Astrocyte (in vitro differentiated cells and primary cell): ENCODE measurements at regions not wholly inside any gene's neighbourhood (a gene's known extent, or its start where the extent isn't known, plus 50 kb on each side); places are given as distances from the start of the nearest gene placed in this dataset.

Experiments
- DNase-seq: peaks from one replicate; pipeline ENCODE4 v3.0.0-alpha.2; 2010; ENCODE audit warnings: low read depth
- FAIRE-seq: peaks from 2 replicates; lab custom pipeline; 2011; peaks lifted over from hg19 to GRCh38; lab: Jason Lieb, UNC
- H2AFZ ChIP-seq: 2 replicates; pipeline ENCODE4 v1.6.0; 2012; ENCODE audit warnings: low read depth, low read length, inconsistent platforms
- H3K27ac ChIP-seq: 2 replicates; pipeline ENCODE4 v1.5.1; 2011; ENCODE audit warnings: low read depth, low read length, inconsistent platforms
- H3K27me3 ChIP-seq: 2 replicates; pipeline ENCODE4 v1.6.0; 2011; ENCODE audit warnings: low read length, inconsistent platforms; ENCODE audit not compliant: insufficient read depth
- H3K36me3 ChIP-seq: 2 replicates; pipeline ENCODE4 v1.5.1; 2011; ENCODE audit warnings: low read length, inconsistent platforms; ENCODE audit not compliant: insufficient read depth
- H3K4me1 ChIP-seq: 2 replicates; pipeline ENCODE4 v1.5.1; 2011; ENCODE audit warnings: low read length, inconsistent platforms; ENCODE audit not compliant: insufficient read depth
- H3K4me2 ChIP-seq: 2 replicates; pipeline ENCODE4 v1.6.0; 2012; ENCODE audit warnings: low read length, inconsistent platforms
- H3K4me3 ChIP-seq: 2 replicates; pipeline ENCODE4 v1.5.1; 2011; ENCODE audit warnings: low read depth, mild to moderate bottlenecking, low read length, inconsistent platforms; ENCODE audit not compliant: insufficient read depth
- H3K79me2 ChIP-seq: 2 replicates; pipeline ENCODE4 v1.6.0; 2012; ENCODE audit warnings: mild to moderate bottlenecking, low read length, inconsistent platforms; ENCODE audit not compliant: insufficient read depth
- H3K9ac ChIP-seq: 2 replicates; pipeline ENCODE4 v1.6.0; 2012; ENCODE audit warnings: mild to moderate bottlenecking, low read length, inconsistent platforms
- H3K9me3 ChIP-seq: 2 replicates; pipeline ENCODE4 v1.5.1; 2012; ENCODE audit warnings: low read depth, mild to moderate bottlenecking, low read length, inconsistent platforms; ENCODE audit not compliant: insufficient read depth
- H4K20me1 ChIP-seq: 2 replicates; pipeline ENCODE4 v1.6.0; 2012; ENCODE audit warnings: low read length, inconsistent platforms; ENCODE audit not compliant: insufficient read depth
- H3K27ac Mint-ChIP-seq: one replicate; pipeline ENCODE4 v1.8.0; 2021; ENCODE audit warnings: mild to moderate bottlenecking, mixed read lengths; ENCODE audit not compliant: unreplicated experiment
- H3K27me3 Mint-ChIP-seq: one replicate; pipeline ENCODE4 v1.8.0; 2021; ENCODE audit warnings: low read depth, mixed read lengths; ENCODE audit not compliant: unreplicated experiment
- H3K36me3 Mint-ChIP-seq: one replicate; pipeline ENCODE4 v1.8.0; 2021; ENCODE audit warnings: low read depth, mixed read lengths; ENCODE audit not compliant: unreplicated experiment
- H3K4me1 Mint-ChIP-seq: one replicate; pipeline ENCODE4 v1.8.0; 2021; ENCODE audit warnings: low read depth, mixed read lengths; ENCODE audit not compliant: unreplicated experiment
- H3K4me3 Mint-ChIP-seq: one replicate; pipeline ENCODE4 v1.8.0; 2021; ENCODE audit warnings: mild to moderate bottlenecking, moderate library complexity, mixed read lengths; ENCODE audit not compliant: unreplicated experiment
- H3K9me3 Mint-ChIP-seq: one replicate; pipeline ENCODE4 v1.8.0; 2021; ENCODE audit warnings: mild to moderate bottlenecking, mixed read lengths; ENCODE audit not compliant: unreplicated experiment
- EZH2 ChIP-seq: IDR thresholded peaks from 2 replicates; pipeline ENCODE4 v1.6.1; 2012; ENCODE audit warnings: mild to moderate bottlenecking, low read length, inconsistent platforms; ENCODE audit not compliant: insufficient read depth
- TF ChIP-seq, protein P1 (sequence below): IDR thresholded peaks from 2 replicates; pipeline ENCODE4 v1.5.1; 2011; ENCODE audit warnings: low read depth, mild to moderate bottlenecking, inconsistent platforms, low read length, moderate library complexity; ENCODE audit not compliant: insufficient read depth

DNA sequence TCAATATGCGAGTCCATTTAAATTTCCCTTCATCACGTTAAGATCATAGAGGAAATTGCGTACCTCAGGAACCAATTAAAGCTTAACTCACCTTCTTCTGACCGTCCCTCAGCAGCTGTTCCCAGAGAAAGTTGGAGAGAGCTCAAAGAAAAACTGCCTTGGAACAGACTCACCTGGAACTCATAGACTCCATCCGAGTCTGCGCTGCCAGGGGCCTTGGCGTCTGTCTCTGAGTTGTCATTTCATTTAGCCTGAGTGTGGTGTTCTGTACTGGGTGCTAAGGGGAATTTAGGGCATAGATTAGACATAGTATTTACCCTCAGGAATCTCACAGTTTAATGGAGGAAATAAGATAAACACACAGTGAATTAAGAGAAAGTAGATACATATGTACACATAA, 892.7 kb downstream of the TLE1 start:
- Histone ChIP-seq H4K20me1 (no peaks in the 10 kb centered on the region), H3K36me3 (no peaks in the 10 kb centered on the region), H3K4me3 (no peak overlapping the region), H3K27ac (no peak overlapping the region), H3K27me3 (no peaks in the 10 kb centered on the region), H3K9me3 (no peaks in the 10 kb centered on the region), H3K4me1 (no peaks in the 10 kb centered on the region), H3K79me2 (no peaks in the 10 kb centered on the region), H3K4me2 (no peak overlapping the region), H2AFZ (no peak overlapping the region), H3K9ac (no peak overlapping the region)
- no peak overlapping the region for H3K27ac Mint-ChIP-seq
- TF ChIP-seq EZH2, result no peak
- TF ChIP-seq, protein P1, sequence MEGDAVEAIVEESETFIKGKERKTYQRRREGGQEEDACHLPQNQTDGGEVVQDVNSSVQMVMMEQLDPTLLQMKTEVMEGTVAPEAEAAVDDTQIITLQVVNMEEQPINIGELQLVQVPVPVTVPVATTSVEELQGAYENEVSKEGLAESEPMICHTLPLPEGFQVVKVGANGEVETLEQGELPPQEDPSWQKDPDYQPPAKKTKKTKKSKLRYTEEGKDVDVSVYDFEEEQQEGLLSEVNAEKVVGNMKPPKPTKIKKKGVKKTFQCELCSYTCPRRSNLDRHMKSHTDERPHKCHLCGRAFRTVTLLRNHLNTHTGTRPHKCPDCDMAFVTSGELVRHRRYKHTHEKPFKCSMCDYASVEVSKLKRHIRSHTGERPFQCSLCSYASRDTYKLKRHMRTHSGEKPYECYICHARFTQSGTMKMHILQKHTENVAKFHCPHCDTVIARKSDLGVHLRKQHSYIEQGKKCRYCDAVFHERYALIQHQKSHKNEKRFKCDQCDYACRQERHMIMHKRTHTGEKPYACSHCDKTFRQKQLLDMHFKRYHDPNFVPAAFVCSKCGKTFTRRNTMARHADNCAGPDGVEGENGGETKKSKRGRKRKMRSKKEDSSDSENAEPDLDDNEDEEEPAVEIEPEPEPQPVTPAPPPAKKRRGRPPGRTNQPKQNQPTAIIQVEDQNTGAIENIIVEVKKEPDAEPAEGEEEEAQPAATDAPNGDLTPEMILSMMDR, result no peak
- no peaks in the 10 kb centered on the region for H3K4me1 Mint-ChIP-seq
- peaks cover 1% of the 10 kb centered on the region for H3K9me3 Mint-ChIP-seq
- no peak for FAIRE-seq
- H3K4me3 Mint-ChIP-seq, result no peak overlapping the region
- DNase-seq, result no peak
- H3K27me3 Mint-ChIP-seq, result peaks cover 2% of the 10 kb centered on the region
- no peaks in the 10 kb centered on the region for H3K36me3 Mint-ChIP-seq

DNA sequence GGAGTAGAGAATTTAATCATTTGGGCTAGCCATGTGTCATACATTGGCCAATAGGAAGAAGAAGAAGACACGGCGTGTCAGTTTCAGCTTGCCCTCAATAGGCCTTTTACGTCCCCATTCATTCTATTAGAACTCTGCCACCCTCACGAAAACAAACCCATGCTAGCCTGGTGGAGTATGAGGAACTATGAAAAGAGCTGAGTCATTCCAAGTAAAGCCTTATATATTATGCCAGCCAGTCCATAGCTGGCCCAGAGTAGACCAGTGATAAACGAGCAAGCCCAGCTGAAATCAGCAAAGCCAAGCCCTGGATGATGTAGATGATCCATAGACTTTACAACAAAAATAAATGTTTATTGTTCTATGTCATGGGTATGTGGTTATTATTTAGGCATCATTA, 895.1 kb downstream of the TLE1 start:
- Histone ChIP-seq H3K27ac (no peak overlapping the region), H3K79me2 (no peaks in the 10 kb centered on the region), H3K4me2 (no peak overlapping the region), H3K27me3 (no peaks in the 10 kb centered on the region), H3K4me3 (no peak overlapping the region), H2AFZ (no peak overlapping the region), H3K36me3 (no peaks in the 10 kb centered on the region), H3K4me1 (no peaks in the 10 kb centered on the region), H3K9me3 (no peaks in the 10 kb centered on the region), H3K9ac (no peak overlapping the region), H4K20me1 (no peaks in the 10 kb centered on the region)
- H3K4me3 Mint-ChIP-seq, result no peak overlapping the region
- peaks cover 2% of the 10 kb centered on the region for H3K27me3 Mint-ChIP-seq
- H3K4me1 Mint-ChIP-seq, result no peaks in the 10 kb centered on the region
- DNase-seq (no peak), FAIRE-seq (no peak)
- no peaks in the 10 kb centered on the region for H3K36me3 Mint-ChIP-seq
- H3K9me3 Mint-ChIP-seq, result peaks cover 1% of the 10 kb centered on the region
- TF ChIP-seq, protein P1, result no peak
- TF ChIP-seq EZH2, result no peak
- H3K27ac Mint-ChIP-seq, result no peak overlapping the region

DNA sequence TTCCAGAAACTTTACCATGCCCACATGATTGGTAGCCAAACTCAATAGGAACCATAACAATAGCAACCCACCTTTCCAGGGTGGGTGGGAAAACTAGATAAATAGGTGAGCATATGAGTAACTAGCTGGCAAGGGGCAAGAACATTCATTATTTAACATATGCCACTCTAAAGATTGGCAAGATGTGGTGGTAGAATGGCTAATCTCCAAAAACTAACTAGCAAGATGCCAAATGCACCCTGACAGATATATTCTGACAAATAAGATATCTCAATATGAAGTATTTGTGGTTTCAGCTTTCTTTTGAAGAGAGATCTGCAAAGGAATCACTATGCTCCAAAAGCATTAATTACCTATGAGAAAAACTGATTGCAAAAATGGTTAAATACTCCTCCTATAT, 895.6 kb downstream of the TLE1 start:
- Mint-ChIP-seq H3K27ac (no peak overlapping the region), H3K27me3 (peaks cover 2% of the 10 kb centered on the region), H3K9me3 (peaks cover 1% of the 10 kb centered on the region), H3K36me3 (no peaks in the 10 kb centered on the region), H3K4me3 (no peak overlapping the region), H3K4me1 (no peaks in the 10 kb centered on the region)
- Histone ChIP-seq H3K4me3 (no peak overlapping the region), H3K4me1 (no peaks in the 10 kb centered on the region), H3K79me2 (no peaks in the 10 kb centered on the region), H3K27me3 (no peaks in the 10 kb centered on the region), H2AFZ (no peak overlapping the region), H3K27ac (no peak overlapping the region), H4K20me1 (no peaks in the 10 kb centered on the region), H3K9me3 (no peaks in the 10 kb centered on the region), H3K9ac (no peak overlapping the region), H3K4me2 (no peak overlapping the region), H3K36me3 (no peaks in the 10 kb centered on the region)
- DNase-seq (no peak), FAIRE-seq (no peak)
- TF ChIP-seq EZH2, result no peak
- TF ChIP-seq, protein P1, result no peak
